Activated T-cell treated with anti-CD3 and anti-CD28 coated beads, Interleukin-2, amount 50 U/mL, for 1 hour (primary cell): ENCODE measurements at regions not wholly inside any gene's neighbourhood (a gene's known extent, or its start where the extent isn't known, plus 50 kb on each side); places are given as distances from the start of the nearest gene placed in this dataset.
"Not testable (repeated sequence)": the region's sequence is repeated elsewhere in the genome, so short reads cannot be mapped to it uniquely, and the experiment has no call there.

Experiments
- DNase-seq: peaks from one replicate; pipeline ENCODE4 v3.0.0-alpha.2; 2020

DNA sequence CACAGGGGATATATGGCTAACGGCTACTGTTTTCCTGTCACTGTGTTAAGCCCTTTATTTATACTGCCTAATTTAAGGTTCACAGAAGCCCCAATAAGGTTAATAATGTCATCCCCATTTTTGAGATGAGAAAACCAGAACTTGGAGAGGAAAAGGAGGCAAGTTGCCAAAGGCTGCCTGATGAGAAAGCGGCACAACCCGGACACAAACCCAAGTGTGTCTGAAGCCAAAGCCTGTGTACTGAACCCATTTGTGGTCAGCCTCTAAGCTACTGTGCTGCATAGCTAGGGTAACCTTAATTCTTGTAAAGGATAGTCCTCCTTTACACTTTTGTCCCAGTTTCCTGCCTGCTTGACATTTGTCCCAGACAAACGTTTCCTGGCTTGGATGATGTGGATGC is 954.7 kb upstream of the FANCL start:
- DNase-seq: no peak

DNA sequence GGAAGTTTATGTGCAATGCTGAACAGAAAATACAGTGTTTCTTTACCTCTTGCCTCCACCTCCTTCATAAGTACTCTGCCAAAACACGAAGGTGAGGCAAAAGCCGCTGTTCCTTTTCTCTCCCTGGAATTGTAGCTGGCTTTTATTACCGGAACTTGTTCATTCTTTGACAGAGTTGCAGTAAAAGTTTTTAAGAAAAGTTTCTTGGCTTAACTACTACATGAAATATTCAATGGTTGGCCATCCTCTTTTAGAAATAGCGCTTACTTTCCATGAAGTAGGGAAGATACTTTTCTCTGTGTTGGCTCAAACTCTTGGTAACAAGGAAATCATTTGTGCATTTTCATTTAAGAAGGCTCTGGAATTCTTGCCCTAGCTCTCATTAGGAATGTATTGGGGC is 950.7 kb upstream of the FANCL start:
- DNase-seq: no peak

DNA sequence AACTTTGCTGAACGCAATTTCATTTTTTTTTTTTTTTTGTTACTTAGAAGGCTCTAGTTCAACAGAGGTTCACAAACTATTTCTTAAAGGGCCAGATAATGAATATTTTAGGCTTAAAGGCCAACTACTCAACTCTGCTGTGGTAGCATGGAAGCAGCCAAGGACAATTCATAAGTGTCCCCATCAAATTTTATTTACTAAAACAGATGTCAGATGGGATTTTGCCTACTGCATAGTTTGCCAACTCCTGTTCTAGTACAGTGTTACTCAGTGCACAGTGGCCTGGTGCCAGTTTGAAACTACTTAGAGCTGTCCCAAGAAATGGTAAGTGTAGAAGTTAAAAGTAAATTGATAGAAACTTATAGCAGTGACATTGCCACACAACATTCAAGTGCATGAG is 949.4 kb upstream of the FANCL start:
- DNase-seq: no peak

DNA sequence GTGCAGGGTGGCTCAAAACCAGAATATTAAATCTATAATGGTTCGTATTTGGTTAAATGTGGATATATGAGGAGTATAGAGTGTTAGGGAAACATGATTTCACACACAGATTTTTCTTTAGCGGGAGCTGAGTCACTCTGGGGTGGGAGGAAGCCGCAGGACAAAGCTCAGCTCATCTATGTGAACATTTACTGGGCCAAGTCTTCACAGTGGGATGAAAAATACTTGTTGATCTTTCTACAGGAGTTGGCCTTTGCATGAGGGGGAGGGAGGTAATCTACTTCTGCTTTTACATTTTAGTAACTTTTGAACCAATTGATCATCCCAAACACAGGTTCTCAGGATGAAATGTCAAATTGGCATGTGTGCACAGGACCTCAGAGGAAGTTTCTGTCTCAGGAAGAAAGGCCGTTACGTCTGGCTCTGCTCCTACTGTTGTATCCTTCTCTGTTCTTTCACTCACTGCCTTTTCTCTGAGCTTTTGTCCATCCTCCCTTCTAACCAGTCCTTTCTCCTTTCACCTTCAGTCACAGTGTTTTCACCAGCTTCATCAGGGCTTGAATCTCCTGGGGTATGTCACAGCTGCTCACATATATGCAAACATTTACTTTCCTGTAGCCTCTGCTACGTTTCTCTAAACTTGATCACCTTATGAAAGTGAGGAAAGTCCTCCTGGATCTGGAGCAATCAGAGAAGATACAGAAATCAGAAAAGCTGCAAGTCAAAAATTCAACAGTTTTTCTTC is 943.3 kb upstream of the FANCL start:
- DNase-seq: no peak

DNA sequence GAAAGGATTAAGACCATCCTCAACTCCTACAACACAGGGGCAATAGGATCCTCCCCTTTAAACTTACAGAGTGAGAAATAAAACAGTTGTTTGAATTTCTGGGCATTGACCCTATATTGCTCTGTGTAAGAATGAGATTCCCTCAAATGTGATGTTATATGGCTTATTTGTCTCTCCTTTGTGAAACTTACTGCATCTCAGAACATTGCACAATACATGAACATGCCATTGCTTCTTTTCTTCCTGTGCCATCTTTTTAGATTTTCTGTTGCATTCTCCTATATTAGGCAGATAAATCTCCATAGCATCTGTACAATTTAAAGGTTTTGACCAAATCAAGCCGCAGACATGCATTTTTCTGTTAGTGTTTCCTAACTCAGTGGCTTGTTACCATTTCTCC is 941.9 kb upstream of the FANCL start:
- DNase-seq: no peak

DNA sequence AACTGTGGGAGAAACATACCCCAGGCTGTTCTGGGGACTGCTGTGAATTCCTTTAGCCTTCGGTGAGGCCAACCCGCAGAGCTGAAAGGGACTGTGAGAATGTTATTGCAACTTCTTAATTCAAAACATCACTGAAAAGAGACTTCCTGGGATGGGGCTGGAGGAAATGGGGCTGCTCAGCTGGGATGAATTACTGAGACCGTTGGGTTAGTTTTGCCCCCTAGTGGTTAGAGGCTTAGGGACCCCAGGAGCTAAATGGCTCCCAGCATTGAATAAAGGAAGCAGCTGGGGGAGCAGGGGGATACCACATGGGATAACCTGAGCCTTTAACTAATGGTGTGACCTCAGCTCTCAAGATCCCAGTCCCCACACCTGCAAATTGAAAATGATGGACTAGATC is 941.1 kb upstream of the FANCL start:
- no peak for DNase-seq

DNA sequence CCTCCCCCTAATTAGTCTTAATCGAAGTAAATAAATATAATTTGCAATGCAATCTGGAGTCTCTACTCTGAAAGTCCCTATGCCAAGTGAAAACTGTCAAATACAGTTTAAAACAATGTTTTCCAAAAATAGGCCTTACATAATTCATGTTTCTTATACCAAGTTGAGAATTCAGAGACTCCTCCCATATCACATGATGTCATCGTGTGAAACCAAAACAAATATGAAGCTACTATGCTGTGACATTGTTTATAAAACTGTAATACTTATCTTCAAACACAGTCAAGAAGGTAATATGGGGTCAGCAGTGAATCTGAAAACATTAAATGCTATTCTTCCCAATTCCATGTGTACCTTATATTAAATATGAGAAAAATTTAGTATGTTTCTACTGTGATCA is 940.2 kb upstream of the FANCL start:
- DNase-seq: no peak

DNA sequence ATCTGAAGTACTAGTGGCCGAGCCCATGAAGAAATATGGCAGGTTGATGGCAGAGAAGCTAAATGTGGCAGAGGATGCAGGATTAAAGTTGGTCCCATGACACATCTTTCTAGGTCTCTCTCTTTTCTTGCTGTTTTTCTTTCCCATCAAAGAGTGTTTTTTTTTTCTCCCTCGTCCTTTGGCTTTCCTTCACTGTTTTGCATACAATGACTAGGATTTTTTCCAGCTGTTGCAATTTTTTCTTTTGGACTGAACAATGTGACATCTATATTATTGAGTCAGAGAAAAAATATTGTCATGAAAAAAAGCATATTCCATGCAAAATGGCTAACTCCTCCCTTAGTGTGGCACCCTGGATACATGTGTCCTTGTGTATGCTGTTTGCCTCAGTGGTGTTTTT is 939.5 kb upstream of the FANCL start:
- no peak for DNase-seq

DNA sequence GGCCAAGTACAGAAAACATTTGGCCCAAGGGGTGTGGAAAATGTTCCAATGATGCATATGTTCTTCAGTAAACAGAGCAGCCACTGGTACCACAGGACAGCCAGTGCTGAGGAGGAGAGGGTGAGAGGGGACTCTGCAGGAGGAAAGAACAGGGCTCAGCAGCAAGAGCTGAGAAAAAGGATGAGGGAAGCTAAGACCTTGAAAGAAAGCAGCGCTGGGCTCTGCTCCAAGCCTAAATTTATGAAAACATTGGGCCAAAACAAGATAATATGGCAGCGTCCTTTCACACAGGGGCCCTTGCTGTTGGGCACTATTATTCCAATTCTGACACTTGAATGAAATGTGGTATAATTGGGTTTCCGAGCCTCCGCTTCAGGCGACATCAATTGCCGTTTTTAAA is 939.0 kb upstream of the FANCL start:
- DNase-seq: no peak

DNA sequence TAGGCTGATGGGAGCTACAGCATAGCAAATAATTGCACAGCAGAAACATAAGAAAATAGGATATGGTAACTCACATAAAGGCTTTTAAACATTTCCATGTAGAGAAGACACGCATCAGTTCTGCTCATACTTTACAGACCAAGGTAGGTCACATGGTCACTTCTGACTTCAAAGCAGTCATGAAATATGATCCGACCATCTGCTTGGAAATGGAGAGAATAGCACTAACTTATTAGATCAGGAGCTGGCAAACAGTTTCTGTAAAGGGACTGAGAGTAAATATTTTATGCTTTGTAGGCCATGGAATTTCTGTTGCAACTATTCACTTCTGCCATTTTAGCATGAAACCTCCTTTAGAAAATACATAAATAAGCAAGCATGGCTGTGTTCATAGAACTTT is 936.6 kb upstream of the FANCL start:
- no peak for DNase-seq

DNA sequence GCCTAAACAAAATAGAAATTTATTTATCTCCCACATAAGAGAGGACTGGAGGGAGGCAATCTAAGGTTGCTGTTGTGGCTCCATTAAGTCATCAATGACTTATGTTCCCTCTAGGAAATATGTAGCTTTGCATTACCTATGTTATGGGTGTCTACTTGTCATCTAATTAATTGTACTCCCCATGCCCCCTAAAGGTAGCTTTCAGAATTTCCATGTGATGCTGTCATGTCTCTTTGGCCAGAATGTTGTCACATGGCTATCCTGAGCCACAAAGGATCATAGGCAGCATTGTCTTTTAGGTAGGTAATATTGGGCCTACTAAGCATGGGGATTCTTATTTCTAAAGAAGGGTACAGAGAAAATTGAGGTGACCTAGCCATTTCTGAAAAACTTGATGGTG is 935.6 kb upstream of the FANCL start:
- no peak for DNase-seq

DNA sequence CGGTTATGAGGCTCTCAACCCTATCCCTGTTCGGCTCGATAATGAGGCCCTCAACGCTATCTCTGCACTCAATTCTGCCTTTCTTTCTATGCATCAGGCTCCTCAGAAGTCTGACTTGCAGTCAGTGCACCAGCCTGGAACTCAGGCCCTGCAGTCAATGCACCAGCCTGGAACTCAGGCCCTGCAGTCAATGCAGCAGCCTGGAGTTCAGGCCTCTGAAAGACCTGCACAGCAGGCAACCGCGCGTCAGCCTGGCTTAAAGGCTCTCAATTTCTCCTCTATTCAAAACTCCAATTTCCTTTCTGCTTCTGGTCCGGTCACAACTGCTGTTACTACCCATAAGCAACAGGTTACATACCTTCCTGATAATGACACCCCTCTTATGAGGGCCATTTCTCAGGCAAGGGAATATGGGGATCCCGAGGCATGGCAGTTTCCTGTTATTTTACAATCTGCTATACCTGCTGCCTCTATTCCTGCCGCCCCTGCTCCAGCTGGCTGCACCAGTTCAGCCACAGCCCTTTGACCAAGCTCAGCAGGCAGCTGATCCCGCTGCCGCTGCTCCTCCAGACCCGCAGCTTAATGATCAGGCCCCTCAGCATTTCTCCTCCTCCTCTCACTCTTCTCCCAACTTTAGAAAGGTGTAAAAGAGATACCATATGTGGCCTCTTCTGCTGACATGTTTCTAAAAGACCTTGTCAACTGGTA is 933.6 kb upstream of the FANCL start:
- DNase-seq: no peak

DNA sequence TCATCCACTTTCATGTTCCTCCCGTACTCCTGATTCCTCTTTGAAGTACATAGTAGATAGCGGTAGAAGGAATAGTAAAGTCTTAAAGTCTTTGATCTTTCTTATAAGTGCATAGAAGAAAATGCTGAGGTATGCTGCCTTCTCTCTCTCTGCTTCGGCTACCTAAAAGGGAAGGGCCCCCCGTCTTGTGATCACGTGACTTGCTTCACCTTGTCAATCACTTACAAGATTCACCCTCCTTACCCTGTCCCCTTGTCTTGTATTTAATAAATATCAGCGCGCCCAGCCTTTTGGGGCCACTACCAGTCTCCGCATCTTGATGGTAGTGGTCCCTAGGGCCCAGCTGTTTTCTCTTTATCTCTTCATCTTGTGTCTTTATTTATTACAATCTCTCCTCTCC is 932.2 kb upstream of the FANCL start:
- DNase-seq: no peak

DNA sequence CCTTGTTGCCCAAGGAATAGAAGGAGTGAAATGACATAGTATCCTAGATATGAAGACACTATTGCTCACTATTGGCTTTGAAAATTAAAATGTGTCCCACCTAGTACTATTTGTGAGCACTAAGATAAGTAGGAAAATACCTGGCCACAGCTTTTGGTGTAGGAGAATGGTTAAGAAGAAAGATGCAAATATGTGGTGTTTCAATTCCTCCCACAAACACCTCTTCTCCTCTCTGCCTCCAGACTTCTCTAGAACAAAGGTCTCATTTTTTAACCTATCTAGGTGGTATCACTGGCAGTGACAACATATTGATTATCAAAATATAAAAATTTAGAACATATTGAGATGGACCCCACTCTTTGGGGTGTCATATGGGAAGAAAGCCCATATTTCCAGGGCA is 929.9 kb upstream of the FANCL start:
- DNase-seq: no peak

DNA sequence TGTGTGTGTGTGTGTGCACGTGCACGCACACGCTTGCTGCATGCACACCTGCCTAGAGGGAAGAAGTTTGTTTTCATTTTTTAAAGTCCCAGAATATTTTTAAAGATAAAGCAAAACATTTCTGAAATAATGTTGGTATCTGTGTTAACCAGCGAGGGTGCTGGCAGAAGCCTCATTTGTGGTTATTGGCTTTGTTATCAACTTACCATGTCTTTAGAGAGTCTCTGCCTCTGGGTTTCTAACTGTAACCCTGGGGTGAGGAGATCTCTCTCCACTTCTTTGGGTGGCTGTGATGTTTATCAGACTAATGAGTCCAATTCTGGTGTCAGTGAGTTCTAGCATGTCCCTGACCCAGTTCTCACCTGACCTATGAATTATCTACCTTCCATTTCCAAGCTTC is 927.6 kb upstream of the FANCL start:
- no peak for DNase-seq

DNA sequence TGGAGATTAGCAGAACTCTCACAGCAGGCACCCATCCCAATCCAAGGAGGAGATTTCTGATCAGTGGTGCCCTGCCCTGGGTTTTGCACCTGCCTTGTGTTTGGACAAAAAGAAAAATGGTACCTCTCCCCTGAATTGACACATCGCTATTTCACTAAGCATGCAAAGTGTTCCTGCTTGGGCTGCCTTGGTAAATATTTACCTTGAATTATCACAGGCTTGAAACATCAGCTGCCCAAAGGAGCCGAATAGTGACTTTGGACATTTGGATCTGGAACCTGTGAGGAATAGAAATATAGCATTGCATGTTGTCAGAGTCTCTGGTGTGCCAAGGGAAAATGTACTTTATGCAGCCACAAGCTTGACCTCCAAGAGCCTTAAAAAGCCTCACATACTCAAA is 926.4 kb upstream of the FANCL start:
- DNase-seq: no peak

DNA sequence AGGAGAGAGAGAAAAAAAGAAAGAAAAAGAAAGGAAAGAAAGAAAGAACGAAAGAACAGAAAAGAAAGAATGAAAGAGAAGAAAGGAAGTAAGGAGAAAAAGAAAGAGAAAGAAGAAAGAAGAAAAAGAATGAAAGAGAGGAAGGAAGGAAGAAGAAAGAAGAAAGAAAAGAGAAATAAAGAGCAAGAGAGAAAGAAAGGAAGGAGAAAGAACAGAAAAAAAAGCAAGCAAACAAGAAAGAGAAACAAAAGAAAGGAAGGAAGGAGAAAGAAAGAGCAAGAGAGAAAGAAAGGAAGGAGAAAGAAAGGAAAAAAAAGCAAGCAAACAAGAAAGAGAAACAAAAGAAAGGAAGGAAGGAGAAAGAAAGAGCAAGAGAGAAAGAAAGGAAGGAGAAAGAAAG is 916.8 kb upstream of the FANCL start:
- not testable (repeated sequence) for DNase-seq

DNA sequence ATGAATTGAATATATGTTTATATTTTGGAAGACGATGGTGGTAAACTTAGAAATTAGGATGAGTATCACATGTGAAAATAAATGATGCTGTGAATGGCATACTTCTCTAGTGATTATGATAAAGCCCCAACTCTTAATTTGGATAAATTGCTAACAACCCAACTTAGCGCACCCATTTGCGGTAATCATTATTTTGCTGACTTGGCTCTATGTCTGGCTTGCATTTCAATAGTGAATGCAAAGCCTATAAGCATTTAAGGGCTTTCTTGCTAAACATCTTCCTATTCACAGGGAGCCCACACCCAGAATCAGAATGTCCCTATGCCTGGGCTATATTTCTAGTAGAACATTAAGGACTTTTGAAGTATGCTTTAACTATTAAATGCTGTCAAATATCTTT is 910.7 kb upstream of the FANCL start:
- no peak for DNase-seq

DNA sequence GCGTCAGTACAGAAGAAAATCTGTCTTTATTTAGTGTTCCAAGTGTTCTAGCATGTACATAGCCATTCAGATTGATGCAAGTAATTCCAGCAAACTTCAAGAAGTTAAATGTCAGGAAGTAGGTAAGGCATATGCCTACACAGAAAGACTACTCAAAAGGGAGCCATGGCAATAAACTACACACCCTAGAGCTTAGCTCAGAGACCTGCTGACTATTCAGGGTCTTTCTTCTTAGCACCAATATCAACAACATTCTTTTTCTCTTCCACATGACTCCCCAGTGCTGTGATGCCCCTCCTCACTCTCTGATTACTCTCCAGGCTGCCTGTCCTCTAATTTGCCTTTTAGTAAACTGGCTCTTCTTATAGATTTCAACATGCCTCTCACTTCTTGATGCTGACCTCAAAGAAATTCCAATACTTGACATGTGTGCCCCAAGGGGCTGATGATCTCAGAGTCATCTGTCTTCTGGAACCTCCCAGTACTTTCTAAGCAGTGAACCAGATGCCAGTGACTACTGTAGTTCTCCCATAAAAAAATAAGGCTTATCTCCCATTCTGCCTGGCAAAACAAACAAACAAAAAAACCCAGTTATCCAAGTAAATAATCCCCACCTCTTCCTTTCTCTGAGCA is 909.2 kb upstream of the FANCL start:
- DNase-seq: no peak

DNA sequence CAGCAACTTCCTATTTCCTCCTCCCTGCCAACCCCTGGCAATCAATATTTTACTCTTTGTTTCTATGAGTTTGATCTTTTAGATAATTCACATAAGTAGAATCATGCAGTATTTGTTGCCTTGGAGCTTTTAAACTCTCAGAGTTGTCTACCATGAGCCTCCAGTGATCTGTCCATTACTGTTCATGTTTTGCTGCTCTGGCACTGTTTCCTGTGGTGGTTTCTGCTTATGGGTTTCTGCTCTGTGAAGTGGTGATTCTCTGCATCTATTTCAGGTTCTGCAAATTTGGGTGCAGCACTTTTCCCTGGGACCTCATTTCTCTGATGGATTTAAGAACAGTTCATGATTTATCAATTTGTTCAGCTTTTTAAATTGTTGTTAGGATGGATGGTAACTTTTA is 908.1 kb upstream of the FANCL start:
- no peak for DNase-seq

DNA sequence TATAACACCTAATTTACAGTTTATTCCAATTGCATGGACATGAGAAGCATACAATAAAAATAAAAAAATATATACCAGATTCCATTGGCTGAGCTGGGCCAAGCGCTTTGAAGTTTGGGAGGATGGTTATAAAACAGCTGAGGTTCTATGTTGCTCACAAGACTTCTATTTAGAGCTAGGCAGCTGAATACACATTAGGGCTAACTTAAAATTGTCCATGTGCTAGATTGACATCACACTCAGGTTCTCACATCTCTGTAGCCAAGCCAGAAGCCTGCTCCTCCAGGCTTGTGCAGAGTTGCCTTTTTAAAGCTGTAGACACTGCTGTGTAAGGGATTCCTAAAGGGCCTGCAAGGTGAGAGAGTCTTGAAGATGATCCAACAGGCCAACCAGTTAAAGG is 871.1 kb upstream of the FANCL start:
- no peak for DNase-seq

DNA sequence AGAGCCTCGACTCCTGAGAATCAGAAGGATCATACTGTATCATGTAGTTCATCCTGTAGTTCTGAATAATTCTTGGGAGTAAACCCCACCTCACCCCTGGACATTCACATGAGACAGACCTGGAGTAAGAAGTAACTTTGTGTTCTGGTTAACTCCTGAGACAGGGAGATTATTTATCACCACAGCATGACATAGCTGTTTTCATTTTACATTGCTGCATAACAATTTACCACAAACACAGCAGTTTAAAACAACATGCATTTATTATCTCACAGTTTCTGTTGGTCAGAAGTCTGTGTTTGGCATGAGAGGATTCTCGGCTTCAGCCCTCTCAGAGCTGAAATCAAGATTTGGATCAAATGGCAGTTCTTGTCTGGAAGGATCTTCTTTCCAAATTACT is 855.8 kb upstream of the FANCL start:
- no peak for DNase-seq

DNA sequence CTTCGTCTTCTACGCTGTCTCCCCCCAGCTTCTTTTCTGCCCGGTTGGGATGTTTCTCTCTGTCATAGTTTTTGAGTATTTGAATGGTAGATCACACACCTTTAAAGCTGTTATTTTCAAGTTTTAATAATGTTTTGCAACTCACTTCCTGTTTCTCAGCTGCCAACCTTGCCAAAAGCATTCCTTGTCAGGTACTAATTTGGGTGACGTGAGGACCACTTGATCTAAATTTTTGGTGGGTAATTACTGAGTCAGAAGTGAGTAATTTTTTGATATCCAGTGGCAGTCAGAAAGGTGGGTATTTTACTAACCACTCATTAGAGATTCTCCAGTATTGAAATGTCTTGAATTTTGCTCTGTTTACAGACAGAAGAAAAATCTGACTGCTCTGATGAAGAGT is 852.4 kb upstream of the FANCL start:
- no peak for DNase-seq

DNA sequence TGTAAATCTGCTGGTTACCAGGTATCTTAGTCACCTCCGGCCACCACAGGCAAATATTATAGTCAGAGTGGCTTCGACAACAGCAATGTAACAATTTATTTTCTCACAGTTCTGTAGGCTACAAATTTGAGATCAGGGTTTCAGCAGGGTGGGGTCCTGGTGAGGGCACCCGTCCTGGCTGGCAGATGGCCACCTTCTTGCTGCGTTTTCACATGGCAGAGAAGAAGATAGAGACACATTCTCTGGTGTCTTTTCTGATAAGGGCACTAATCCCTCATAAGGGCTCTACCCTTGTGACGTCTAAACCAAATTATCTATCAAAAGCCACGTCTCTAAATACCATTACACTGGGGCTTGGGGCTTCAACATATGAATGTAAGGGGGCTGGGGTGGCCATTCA is 843.2 kb upstream of the FANCL start:
- no peak for DNase-seq
